GM12878 (cell line): ENCODE measurements at regions not wholly inside any gene's neighbourhood (a gene's known extent, or its start where the extent isn't known, plus 50 kb on each side); places are given as distances from the start of the nearest gene placed in this dataset.

Experiments
- EGR1 ChIP-seq, 2 experiments: IDR thresholded peaks; 1 replicate in 1 of 2; 2 replicates in 1 of 2; pipeline ENCODE4 v1.6.1; 2011 to 2012; ENCODE audit warnings: low read depth in 2 of 2, low read length in 2 of 2, borderline replicate concordance in 1 of 2, mild to moderate bottlenecking in 1 of 2, moderate library complexity in 1 of 2
- EP300 ChIP-seq, 2 experiments: fragments of 150-350 bp in 1 of 2; IDR thresholded peaks; 2 replicates each; pipeline ENCODE4 v1.6.1; 2011 to 2012; ENCODE audit warnings: low read depth in 2 of 2, low read length in 2 of 2, borderline replicate concordance in 1 of 2, improper control_type of control experiment in 1 of 2, inconsistent platforms in 1 of 2; ENCODE audit not compliant: control insufficient read depth in 1 of 2
- NFIC ChIP-seq: IDR thresholded peaks from 2 replicates; pipeline ENCODE4 v1.6.1; 2012; ENCODE audit warnings: low read depth, mild to moderate bottlenecking, inconsistent platforms, low read length, moderate library complexity
- POLR2AphosphoS2 ChIP-seq: IDR thresholded peaks from 2 replicates; pipeline ENCODE4 v1.6.1; 2011; ENCODE audit warnings: low read depth, mild to moderate bottlenecking, low read length, improper control_type of control experiment, moderate library complexity
- RBBP5 ChIP-seq: fragments of 200-600 bp; sonication (generic); conservative IDR thresholded peaks from 2 replicates; pipeline ENCODE4 v1.6.1; 2016
- TAF1 ChIP-seq: IDR thresholded peaks from 2 replicates; pipeline ENCODE4 v1.6.1; 2011; ENCODE audit warnings: mild to moderate bottlenecking, low read depth, low read length, borderline replicate concordance
- ZNF24 ChIP-seq: fragments of 450-650 bp; IDR thresholded peaks from 2 replicates; pipeline ENCODE4 v1.6.1; 2017; ENCODE audit warnings: antibody characterized with exemption, mild to moderate bottlenecking
- TF ChIP-seq, protein P1 (sequence below): IDR thresholded peaks from 2 replicates; pipeline ENCODE4 v1.6.1; 2011; ENCODE audit warnings: mild to moderate bottlenecking, low read depth, low read length, moderate library complexity; ENCODE audit not compliant: insufficient replicate concordance

- TF ChIP-seq POLR2AphosphoS2 (no peak), EP300 (IDR thresholded peaks at IDR 0.05; ENCODE audit: borderline replicate concordance in 1 of 2, control insufficient read depth in 1 of 2, low read depth in 2 of 2, low read length in 2 of 2) (no peak), ZNF24 (no peak), TAF1 (no peak), NFIC (no peak), EGR1 (IDR thresholded peaks at IDR 0.05; ENCODE audit: borderline replicate concordance in 1 of 2, low read depth in 2 of 2, low read length in 2 of 2) (no peak), RBBP5 (no peak)
- TF ChIP-seq, protein P1, sequence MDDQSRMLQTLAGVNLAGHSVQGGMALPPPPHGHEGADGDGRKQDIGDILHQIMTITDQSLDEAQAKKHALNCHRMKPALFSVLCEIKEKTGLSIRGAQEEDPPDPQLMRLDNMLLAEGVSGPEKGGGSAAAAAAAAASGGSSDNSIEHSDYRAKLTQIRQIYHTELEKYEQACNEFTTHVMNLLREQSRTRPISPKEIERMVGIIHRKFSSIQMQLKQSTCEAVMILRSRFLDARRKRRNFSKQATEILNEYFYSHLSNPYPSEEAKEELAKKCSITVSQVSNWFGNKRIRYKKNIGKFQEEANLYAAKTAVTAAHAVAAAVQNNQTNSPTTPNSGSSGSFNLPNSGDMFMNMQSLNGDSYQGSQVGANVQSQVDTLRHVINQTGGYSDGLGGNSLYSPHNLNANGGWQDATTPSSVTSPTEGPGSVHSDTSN = no peak
Observed at GRCh38 chr11:92306966-92307510, 82.4 kb downstream of the FAT3 start.
